HEK293 (cell line): ENCODE measurements at regions not wholly inside any gene's neighbourhood (a gene's known extent, or its start where the extent isn't known, plus 50 kb on each side); places are given as distances from the start of the nearest gene placed in this dataset.

ENCODE experiments used
- CTCF ChIA-PET: fragments of 350-600 bp; formaldehyde crosslinking; extraction: SDS; loops from one replicate; lab custom pipeline; 2021; ENCODE audit warnings: antibody characterized with exemption; lab: Yijun Ruan, JAX
- POLR2A ChIA-PET: fragments of 300-600 bp; formaldehyde crosslinking; extraction: SDS; loops from one replicate; lab custom pipeline; 2020; ENCODE audit warnings: antibody characterized with exemption, inconsistent platforms; lab: Yijun Ruan, JAX
- H3K27ac ChIP-seq: fragments of 200-500 bp; sonication (Bioruptor generic); 2 replicates; pipeline ENCODE4 v1.5.1; 2014; ENCODE audit warnings: low read depth, low read length, control low read depth, inconsistent platforms; ENCODE audit errors: extremely low read depth
- H3K36me3 ChIP-seq, 2 experiments: fragments of 200-500 bp in 1 of 2; sonication (Bioruptor generic) in 1 of 2; 1 replicate in 1 of 2; 2 replicates in 1 of 2; pipeline ENCODE4 v1.5.1; 2014 to 2017; ENCODE audit warnings: inconsistent platforms in 2 of 2, low read length in 2 of 2; ENCODE audit not compliant: control insufficient read depth in 2 of 2, insufficient read depth in 1 of 2
- H3K4me1 ChIP-seq: fragments of 200-500 bp; sonication (Bioruptor generic); 2 replicates; pipeline ENCODE4 v1.5.1; 2014; ENCODE audit warnings: mild to moderate bottlenecking, low read length, inconsistent platforms; ENCODE audit not compliant: control insufficient read depth, insufficient read depth
- H3K4me3 ChIP-seq: 2 replicates; pipeline ENCODE4 v1.5.1; 2011; ENCODE audit warnings: low read depth, mild to moderate bottlenecking, control low read depth, low read length, moderate library complexity
- H3K9me3 ChIP-seq: fragments of 200-500 bp; sonication (Bioruptor generic); 2 replicates; pipeline ENCODE4 v1.5.1; 2014; ENCODE audit warnings: low read depth, low read length, inconsistent platforms; ENCODE audit not compliant: control insufficient read depth, insufficient read depth
- HOXD13 ChIP-seq: sonication (generic); formaldehyde crosslinking; IDR thresholded peaks from 2 replicates; pipeline ENCODE4 v1.8.0; 2022; ENCODE audit warnings: missing genetic modification reagents, borderline replicate concordance
- KLF17 ChIP-seq: fragments of 450-650 bp; formaldehyde crosslinking; IDR thresholded peaks from 2 replicates; pipeline ENCODE4 v1.5.1; 2016; ENCODE audit warnings: missing biosample characterization, missing genetic modification characterization
- PRDM4 ChIP-seq: fragments of 450-650 bp; formaldehyde crosslinking; IDR thresholded peaks from 2 replicates; pipeline ENCODE4 v1.5.1; 2017; ENCODE audit warnings: missing biosample characterization, missing genetic modification characterization
- PRDM6 ChIP-seq: fragments of 450-650 bp; formaldehyde crosslinking; IDR thresholded peaks from 2 replicates; pipeline ENCODE4 v1.5.1; 2017; ENCODE audit warnings: missing biosample characterization, missing genetic modification characterization
- RBAK ChIP-seq: fragments of 450-650 bp; formaldehyde crosslinking; IDR thresholded peaks from 2 replicates; pipeline ENCODE4 v1.5.1; 2016; ENCODE audit warnings: missing biosample characterization, missing genetic modification characterization
- WT1 ChIP-seq: fragments of 450-650 bp; formaldehyde crosslinking; IDR thresholded peaks from 2 replicates; pipeline ENCODE4 v1.5.1; 2016; ENCODE audit warnings: missing biosample characterization, missing genetic modification characterization
- ZFHX2 ChIP-seq: fragments of 450-650 bp; formaldehyde crosslinking; conservative IDR thresholded peaks from 2 replicates; pipeline ENCODE4 v1.5.1; 2016; ENCODE audit warnings: missing biosample characterization, missing genetic modification characterization
- ZNF121 ChIP-seq: fragments of 450-650 bp; formaldehyde crosslinking; IDR thresholded peaks from 2 replicates; pipeline ENCODE4 v1.5.1; 2016; ENCODE audit warnings: missing biosample characterization, missing genetic modification characterization
- ZNF132 ChIP-seq: fragments of 450-650 bp; formaldehyde crosslinking; IDR thresholded peaks from 2 replicates; pipeline ENCODE4 v1.5.1; 2017; ENCODE audit warnings: missing biosample characterization, missing genetic modification characterization, borderline replicate concordance
- ZNF214 ChIP-seq: fragments of 450-650 bp; formaldehyde crosslinking; IDR thresholded peaks from 2 replicates; pipeline ENCODE4 v1.5.1; 2017; ENCODE audit warnings: missing biosample characterization, mild to moderate bottlenecking, missing genetic modification characterization, borderline replicate concordance
- ZNF416 ChIP-seq: fragments of 450-650 bp; formaldehyde crosslinking; IDR thresholded peaks from 2 replicates; pipeline ENCODE4 v1.5.1; 2016; ENCODE audit warnings: missing biosample characterization, missing genetic modification characterization
- ZNF555 ChIP-seq: fragments of 450-650 bp; formaldehyde crosslinking; conservative IDR thresholded peaks from 2 replicates; pipeline ENCODE4 v1.5.1; 2017; ENCODE audit warnings: missing biosample characterization, mild to moderate bottlenecking, missing genetic modification characterization, inconsistent platforms
- ZNF704 ChIP-seq: fragments of 450-650 bp; formaldehyde crosslinking; IDR thresholded peaks from 2 replicates; pipeline ENCODE4 v1.5.1; 2016; ENCODE audit warnings: missing biosample characterization, missing genetic modification characterization
- ZNF707 ChIP-seq: fragments of 450-650 bp; formaldehyde crosslinking; IDR thresholded peaks from 2 replicates; pipeline ENCODE4 v1.5.1; 2016; ENCODE audit warnings: missing biosample characterization, missing genetic modification characterization
- ZNF792 ChIP-seq: fragments of 450-650 bp; formaldehyde crosslinking; IDR thresholded peaks from 2 replicates; pipeline ENCODE4 v1.5.1; 2016; ENCODE audit warnings: missing biosample characterization, missing genetic modification characterization
- ZXDB ChIP-seq: fragments of 450-650 bp; formaldehyde crosslinking; IDR thresholded peaks from 2 replicates; pipeline ENCODE4 v1.5.1; 2016; ENCODE audit warnings: missing biosample characterization, missing genetic modification characterization

GRCh38 chr2:125959047-125959446 is 696.9 kb upstream of the GYPC start (continued):
- TF ChIP-seq KLF17 (no peak), ZNF416 (tag by site-specific recombination) (no peak), ZNF707 (tag by site-specific recombination) (no peak), ZNF704 (tag by site-specific recombination) (no peak), HOXD13 (no peak), RBAK (tag by site-specific recombination) (no peak)

GRCh38 chr2:125961739-125962138 is 694.2 kb upstream of the GYPC start:
- Histone ChIP-seq H3K36me3 (no peaks in the 10 kb centered on the region), H3K4me3 (no peak overlapping the region), H3K27ac (no peak overlapping the region), H3K9me3 (no peaks in the 10 kb centered on the region), H3K4me1 (no peaks in the 10 kb centered on the region)
- TF ChIP-seq PRDM6 (tag by site-specific recombination): no peak
- TF ChIP-seq ZNF214 (tag by site-specific recombination): no peak
- POLR2A ChIA-PET: no interaction called here
- CTCF ChIA-PET: no interaction called here

- POLR2A ChIA-PET: no interaction called here
- TF ChIP-seq ZNF792 (tag by site-specific recombination) (no peak), ZXDB (tag by site-specific recombination) (no peak), ZNF132 (tag by site-specific recombination) (no peak), WT1 (no peak), ZNF121 (tag by site-specific recombination) (no peak), ZFHX2 (tag by site-specific recombination) (no peak), PRDM4 (no peak), ZNF555 (tag by site-specific recombination) (no peak)
- CTCF ChIA-PET: no interaction called here
- no peaks in the 10 kb centered on the region for H3K36me3 ChIP-seq
- H3K4me3 ChIP-seq: no peak overlapping the region
- H3K9me3 ChIP-seq: no peaks in the 10 kb centered on the region
- H3K4me1 ChIP-seq: no peaks in the 10 kb centered on the region
- no peak overlapping the region for H3K27ac ChIP-seq
Measured at GRCh38 chr2:125979886-125980285, 676.1 kb upstream of the GYPC start.
